ENCODE measurements at regions not wholly inside any gene's neighbourhood (a gene's known extent, or its start where the extent isn't known, plus 50 kb on each side); places are given as distances from the start of the nearest gene placed in this dataset.

DNA sequence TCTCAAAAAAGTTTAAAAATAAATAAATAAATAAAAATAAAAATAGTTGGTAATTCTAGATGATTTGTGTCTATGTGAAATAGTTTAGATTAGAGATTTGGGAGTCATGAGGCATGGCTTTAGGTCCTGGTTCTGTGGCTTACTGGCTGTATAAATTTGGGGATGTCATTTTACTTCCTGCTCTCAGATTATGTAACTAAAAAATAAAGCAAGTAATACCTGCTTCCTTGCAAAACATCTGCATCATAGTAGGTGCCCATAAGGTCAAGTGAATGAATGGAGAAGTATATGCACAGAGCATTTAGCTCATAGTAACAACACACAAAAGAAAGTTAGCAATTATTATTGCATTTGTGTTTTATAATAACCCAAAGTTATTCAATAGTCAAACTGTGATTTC, 287.7 kb upstream of the TLE4 start:
- DNase-seq = no peak
- H3K4me1 ChIP-seq = no peaks in the 10 kb centered on the region
- TF ChIP-seq, protein P1, sequence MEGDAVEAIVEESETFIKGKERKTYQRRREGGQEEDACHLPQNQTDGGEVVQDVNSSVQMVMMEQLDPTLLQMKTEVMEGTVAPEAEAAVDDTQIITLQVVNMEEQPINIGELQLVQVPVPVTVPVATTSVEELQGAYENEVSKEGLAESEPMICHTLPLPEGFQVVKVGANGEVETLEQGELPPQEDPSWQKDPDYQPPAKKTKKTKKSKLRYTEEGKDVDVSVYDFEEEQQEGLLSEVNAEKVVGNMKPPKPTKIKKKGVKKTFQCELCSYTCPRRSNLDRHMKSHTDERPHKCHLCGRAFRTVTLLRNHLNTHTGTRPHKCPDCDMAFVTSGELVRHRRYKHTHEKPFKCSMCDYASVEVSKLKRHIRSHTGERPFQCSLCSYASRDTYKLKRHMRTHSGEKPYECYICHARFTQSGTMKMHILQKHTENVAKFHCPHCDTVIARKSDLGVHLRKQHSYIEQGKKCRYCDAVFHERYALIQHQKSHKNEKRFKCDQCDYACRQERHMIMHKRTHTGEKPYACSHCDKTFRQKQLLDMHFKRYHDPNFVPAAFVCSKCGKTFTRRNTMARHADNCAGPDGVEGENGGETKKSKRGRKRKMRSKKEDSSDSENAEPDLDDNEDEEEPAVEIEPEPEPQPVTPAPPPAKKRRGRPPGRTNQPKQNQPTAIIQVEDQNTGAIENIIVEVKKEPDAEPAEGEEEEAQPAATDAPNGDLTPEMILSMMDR (IDR thresholded peaks at IDR 0.05 in 4 of 5, conservative IDR thresholded peaks at IDR 0.05 in 1 of 5) = no peak
- no peak for TF ChIP-seq POLR2A (IDR thresholded peaks at IDR 0.05)
- H3K36me3 ChIP-seq = no peaks in the 10 kb centered on the region
- no peaks in the 10 kb centered on the region for H3K27me3 ChIP-seq
- intact Hi-C loops (cut with DNase I; ENCODE audit: low total_unique reads) (no loop called here), in situ Hi-C loops (cut with MboI; ENCODE audit: low sequenced_read_pairs in 4 of 4) (no loop called here)
- no peaks in the 10 kb centered on the region for H3K9me3 ChIP-seq
- no peak overlapping the region for H3K4me3 ChIP-seq
- no peak for ATAC-seq
- no peak overlapping the region for H3K27ac ChIP-seq

DNA sequence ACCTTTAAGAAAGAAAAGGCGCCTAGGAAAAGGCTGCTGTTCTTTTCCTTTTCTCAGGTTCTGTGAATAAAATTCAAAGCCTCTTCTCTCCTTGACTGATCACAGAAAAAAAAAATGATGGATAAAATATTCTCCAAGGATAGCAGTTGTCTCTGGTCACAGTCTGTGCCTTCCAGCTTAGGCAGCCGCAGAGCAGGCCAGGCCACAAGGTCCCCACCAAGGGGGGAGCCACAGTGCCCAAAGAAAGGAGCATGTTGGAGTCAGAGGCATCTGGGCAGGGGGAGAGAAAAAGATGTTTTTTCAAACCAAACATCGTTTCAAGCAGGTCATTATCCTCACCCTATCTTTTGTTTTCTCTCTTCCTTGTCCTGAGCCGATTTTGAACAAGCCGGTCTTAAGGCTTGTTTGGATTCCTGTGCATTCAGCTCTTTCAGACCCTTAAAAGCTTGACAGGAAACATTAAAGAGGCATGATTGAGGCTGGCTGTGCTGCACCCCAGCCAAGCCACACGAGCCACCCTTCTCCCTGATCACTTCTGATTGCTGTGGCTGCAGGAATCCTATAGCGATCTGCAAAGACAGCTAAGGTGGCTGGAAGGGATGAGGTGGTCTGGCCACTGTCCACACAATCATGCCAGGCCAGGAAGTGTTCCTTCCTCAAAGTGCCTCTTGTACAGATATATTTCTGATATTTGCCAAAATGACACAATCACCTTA, 284.6 kb upstream of the TLE4 start:
- H3K9me3 ChIP-seq = no peaks in the 10 kb centered on the region
- no peak for ATAC-seq
- intact Hi-C loops (cut with DNase I; ENCODE audit: low total_unique reads) = no loop called here
- H3K27ac ChIP-seq = no peak overlapping the region
- no peaks in the 10 kb centered on the region for H3K4me1 ChIP-seq
- no peaks in the 10 kb centered on the region for H3K36me3 ChIP-seq
- no peak for DNase-seq
- no peak overlapping the region for H3K4me3 ChIP-seq
- in situ Hi-C loops (cut with MboI; ENCODE audit: low sequenced_read_pairs in 4 of 4) = no loop called here
- H3K27me3 ChIP-seq = no peaks in the 10 kb centered on the region
- TF ChIP-seq POLR2A (IDR thresholded peaks at IDR 0.05) = no peak
- TF ChIP-seq, protein P1 (IDR thresholded peaks at IDR 0.05 in 4 of 5, conservative IDR thresholded peaks at IDR 0.05 in 1 of 5) = no peak

DNA sequence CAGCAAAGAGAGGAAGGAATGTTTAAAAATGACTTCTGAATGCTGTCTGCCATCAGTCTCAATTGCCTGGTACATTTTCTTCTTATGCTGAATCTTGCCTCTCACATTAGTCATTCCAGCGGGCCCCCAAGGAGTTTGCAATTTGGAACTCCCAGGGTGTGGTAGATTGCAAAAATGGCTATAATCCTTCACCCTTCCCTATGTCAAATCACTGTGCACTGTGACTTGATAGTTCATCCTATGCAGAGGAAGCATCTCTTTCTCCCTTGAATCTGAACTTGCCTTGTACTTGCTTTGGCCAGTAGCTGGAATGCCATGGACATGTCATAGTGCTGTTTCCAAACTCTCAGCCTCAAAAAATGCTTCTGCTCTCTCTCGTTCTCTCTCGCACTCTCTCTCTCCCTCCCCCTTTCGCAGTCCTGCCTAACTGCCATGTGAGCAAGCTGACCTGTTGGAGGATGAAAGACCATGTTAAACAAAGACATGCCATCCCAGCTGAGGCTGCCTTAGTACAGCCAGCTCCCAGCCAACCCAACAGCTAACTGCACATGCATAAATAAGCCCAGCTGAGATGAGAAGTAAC, 284.0 kb upstream of the TLE4 start:
- TF ChIP-seq, protein P1 (IDR thresholded peaks at IDR 0.05 in 4 of 5, conservative IDR thresholded peaks at IDR 0.05 in 1 of 5) = no peak
- TF ChIP-seq POLR2A (IDR thresholded peaks at IDR 0.05) = no peak
- no peaks in the 10 kb centered on the region for H3K9me3 ChIP-seq
- no peak overlapping the region for H3K27ac ChIP-seq
- intact Hi-C loops (cut with DNase I; ENCODE audit: low total_unique reads) = no loop called here
- no peak overlapping the region for H3K4me3 ChIP-seq
- no peaks in the 10 kb centered on the region for H3K36me3 ChIP-seq
- DNase-seq (no peak), ATAC-seq (no peak)
- H3K27me3 ChIP-seq = no peaks in the 10 kb centered on the region
- H3K4me1 ChIP-seq = no peaks in the 10 kb centered on the region
- in situ Hi-C loops (cut with MboI; ENCODE audit: low sequenced_read_pairs in 4 of 4) = no loop called here

DNA sequence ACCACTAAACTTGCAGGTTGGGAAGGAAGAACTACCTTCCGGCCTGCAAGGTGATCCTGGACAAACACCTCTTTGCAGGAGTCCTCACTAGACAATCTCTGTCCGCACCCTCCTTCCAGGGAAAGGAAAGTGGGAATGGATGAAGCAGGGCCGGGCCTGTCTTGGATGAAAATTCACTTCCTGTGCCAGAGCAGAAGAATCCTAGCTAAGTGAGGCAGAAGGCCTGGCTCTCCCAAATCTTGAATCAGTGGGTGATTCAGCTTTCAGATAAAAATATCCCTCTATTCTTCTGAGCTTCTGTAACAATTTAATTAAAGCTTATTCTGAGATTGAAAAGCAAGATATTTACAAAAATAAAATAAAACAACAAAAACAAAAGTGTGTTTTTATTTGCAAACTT, 281.9 kb upstream of the TLE4 start:
- H3K4me3 ChIP-seq = no peak overlapping the region
- H3K27me3 ChIP-seq = no peaks in the 10 kb centered on the region
- no peak overlapping the region for H3K27ac ChIP-seq
- ATAC-seq (no peak), DNase-seq (no peak)
- H3K4me1 ChIP-seq = no peaks in the 10 kb centered on the region
- no peaks in the 10 kb centered on the region for H3K9me3 ChIP-seq
- in situ Hi-C loops (cut with MboI; ENCODE audit: low sequenced_read_pairs in 4 of 4) (no loop called here), intact Hi-C loops (cut with DNase I; ENCODE audit: low total_unique reads) (no loop called here)
- no peaks in the 10 kb centered on the region for H3K36me3 ChIP-seq
- no peak for TF ChIP-seq POLR2A (IDR thresholded peaks at IDR 0.05)
- TF ChIP-seq, protein P1 (IDR thresholded peaks at IDR 0.05 in 4 of 5, conservative IDR thresholded peaks at IDR 0.05 in 1 of 5) = no peak

Data from gastrocnemius medialis (tissue), 4 donors.